Testis (tissue), 2 donors: ENCODE measurements at regions not wholly inside any gene's neighbourhood (a gene's known extent, or its start where the extent isn't known, plus 50 kb on each side); places are given as distances from the start of the nearest gene placed in this dataset.
"Not testable (repeated sequence)": the region's sequence is repeated elsewhere in the genome, so short reads cannot be mapped to it uniquely, and the experiment has no call there.

ENCODE experiments used
- DNase-seq: peaks from one replicate; pipeline ENCODE4 v3.0.0-alpha.2; 2019
- H3K27ac ChIP-seq, 2 donors: fragments of 200-600 bp; sonication (generic); one replicate each; pipeline ENCODE4 v1.5.1; 2019
- H3K27me3 ChIP-seq: fragments of 200-600 bp; sonication (generic); one replicate; pipeline ENCODE4 v1.5.1; 2019
- H3K36me3 ChIP-seq: fragments of 200-600 bp; sonication (generic); one replicate; pipeline ENCODE4 v1.5.1; 2017; ENCODE audit warnings: low read depth; ENCODE audit errors: missing control alignments
- H3K4me1 ChIP-seq: fragments of 200-600 bp; sonication (generic); one replicate; pipeline ENCODE4 v1.5.1; 2019
- H3K4me3 ChIP-seq, 2 donors: fragments of 200-600 bp; sonication (generic); one replicate each; pipeline ENCODE4 v1.5.1; 2017 to 2019
- H3K9me3 ChIP-seq: fragments of 200-600 bp; sonication (generic); one replicate; pipeline ENCODE4 v1.5.1; 2017
- POLR2A ChIP-seq: fragments of 450-650 bp; IDR thresholded peaks from one replicate; pipeline ENCODE4 v1.6.1; 2017; ENCODE audit warnings: antibody characterized with exemption, mild to moderate bottlenecking, moderate library complexity
- WGBS, 2 donors: methylation state at CpG; one replicate each; pipeline ENCODE4 v1.1.5; 2018; 5-methylcytosine and 5-hydroxymethylcytosine counted together
- intact Hi-C: fragments of 100-400 bp; cut with DNase I; formaldehyde crosslinking; loops from one replicate; pipeline ENCODE4 v1.15.1; 2023; ENCODE audit warnings: low total_unique reads
- TF ChIP-seq, protein P1 (sequence below), 3 experiments: fragments of 450-650 bp in 2 of 3; fragments of 200-600 bp in 1 of 3; sonication (generic) in 1 of 3; IDR thresholded peaks; one replicate each; pipeline ENCODE4 v1.5.1; 2016 to 2019; ENCODE audit warnings: antibody characterized with exemption in 3 of 3, mild to moderate bottlenecking in 2 of 3, moderate library complexity in 1 of 3

DNA sequence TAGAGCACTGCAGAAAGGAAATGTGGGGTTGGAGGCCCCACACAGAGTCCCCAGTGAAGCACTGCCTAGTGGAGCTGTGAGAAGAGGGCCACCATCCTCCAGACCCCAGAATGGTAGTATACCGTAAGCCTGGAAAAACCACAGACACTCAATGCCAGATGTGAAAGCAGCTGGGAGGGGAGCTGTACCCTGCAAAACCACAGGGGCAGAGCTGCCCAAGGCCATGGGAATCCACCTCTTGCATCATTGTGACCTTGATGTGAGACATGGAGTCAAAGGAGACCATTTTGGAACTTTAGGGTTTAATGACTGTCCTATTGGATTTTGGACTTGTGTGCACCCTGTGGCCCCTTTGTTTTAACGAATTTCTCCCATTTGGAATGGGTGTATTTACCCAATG, 75.3 kb upstream of the SERPINE2 start:
- H3K9me3 ChIP-seq: no peaks in the 10 kb centered on the region
- H3K4me1 ChIP-seq: no peaks in the 10 kb centered on the region
- no peaks in the 10 kb centered on the region for H3K36me3 ChIP-seq
- H3K27me3 ChIP-seq: no peaks in the 10 kb centered on the region
- intact Hi-C loops: no loop called here
- TF ChIP-seq POLR2A: no peak
- TF ChIP-seq, protein P1, sequence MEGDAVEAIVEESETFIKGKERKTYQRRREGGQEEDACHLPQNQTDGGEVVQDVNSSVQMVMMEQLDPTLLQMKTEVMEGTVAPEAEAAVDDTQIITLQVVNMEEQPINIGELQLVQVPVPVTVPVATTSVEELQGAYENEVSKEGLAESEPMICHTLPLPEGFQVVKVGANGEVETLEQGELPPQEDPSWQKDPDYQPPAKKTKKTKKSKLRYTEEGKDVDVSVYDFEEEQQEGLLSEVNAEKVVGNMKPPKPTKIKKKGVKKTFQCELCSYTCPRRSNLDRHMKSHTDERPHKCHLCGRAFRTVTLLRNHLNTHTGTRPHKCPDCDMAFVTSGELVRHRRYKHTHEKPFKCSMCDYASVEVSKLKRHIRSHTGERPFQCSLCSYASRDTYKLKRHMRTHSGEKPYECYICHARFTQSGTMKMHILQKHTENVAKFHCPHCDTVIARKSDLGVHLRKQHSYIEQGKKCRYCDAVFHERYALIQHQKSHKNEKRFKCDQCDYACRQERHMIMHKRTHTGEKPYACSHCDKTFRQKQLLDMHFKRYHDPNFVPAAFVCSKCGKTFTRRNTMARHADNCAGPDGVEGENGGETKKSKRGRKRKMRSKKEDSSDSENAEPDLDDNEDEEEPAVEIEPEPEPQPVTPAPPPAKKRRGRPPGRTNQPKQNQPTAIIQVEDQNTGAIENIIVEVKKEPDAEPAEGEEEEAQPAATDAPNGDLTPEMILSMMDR (IDR thresholded peaks at IDR 0.05): no peak
- WGBS, 2 donors: 44 to 65% methylated on average over 2 of the region's 2 CpGs
- H3K4me3 ChIP-seq: no peak overlapping the region
- H3K27ac ChIP-seq: no peak overlapping the region
- no peak for DNase-seq

DNA sequence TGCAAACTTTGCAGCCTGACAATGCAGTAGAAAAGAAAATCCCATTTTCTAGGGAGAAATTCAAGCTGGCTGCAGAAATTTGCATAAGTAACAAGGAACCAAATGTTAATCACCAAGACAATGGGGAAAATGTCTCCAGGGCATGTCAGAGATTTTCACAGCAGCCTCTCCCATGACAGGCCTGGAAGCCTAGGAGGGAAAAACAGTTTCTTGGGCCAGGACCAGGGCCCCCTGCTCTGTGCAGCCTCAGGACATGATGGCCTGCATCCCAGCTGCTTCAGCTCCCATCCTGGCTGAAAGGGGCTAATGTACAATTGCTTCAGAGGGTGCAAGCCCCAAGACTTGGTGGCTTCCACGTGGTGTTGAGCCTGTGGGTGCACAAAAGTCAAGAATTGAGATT, 74.8 kb upstream of the SERPINE2 start:
- H3K9me3 ChIP-seq, intact Hi-C loops, H3K27ac ChIP-seq, DNase-seq, H3K27me3 ChIP-seq, H3K4me1 ChIP-seq, H3K36me3 ChIP-seq, H3K4me3 ChIP-seq: not testable (repeated sequence)
- 29 to 45% methylated on average over 1 of the region's 1 CpG for WGBS, 2 donors

DNA sequence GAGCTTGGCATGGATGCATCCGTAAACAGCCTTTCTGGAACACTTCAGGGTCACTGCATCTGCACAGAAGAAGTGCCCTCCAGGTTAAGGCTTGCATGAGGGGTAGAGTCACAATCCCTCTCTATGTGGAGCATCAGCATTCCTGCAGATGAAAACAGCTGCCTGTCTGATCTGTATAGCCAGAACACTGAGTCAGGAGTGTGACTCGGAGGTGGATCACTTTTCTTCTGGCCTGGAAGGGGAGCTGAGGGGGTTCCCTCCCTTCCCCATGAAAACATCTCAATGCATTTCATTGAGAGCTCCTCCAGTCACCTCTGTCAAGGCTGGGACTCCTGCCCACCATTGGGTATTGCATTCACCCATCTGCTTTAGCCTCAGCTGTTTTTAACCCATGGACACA, 72.5 kb upstream of the SERPINE2 start:
- WGBS, 2 donors: 88 to 90% methylated on average over 1 to 2 of the region's 2 CpGs
- no peak overlapping the region for H3K27ac ChIP-seq
- DNase-seq: no peak

DNA sequence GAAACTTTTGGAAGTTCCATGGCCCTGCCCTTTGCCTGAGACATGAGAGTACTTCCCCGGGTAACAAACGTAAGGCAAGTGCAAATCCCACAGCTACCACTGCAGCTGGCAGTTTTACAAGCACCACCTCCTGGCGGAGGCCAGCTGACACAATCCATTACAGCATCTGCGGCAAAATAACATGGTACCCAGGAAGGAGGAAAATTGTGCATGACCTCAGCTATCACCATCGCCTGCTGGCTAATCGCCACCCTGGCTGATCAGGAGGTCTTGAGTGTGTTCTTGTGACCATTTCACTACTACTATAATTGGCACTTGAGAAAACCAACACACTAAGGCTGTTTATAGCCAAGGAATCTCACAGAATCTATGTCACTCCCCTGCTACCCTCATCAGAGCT, 71.7 kb upstream of the SERPINE2 start:
- H3K27me3 ChIP-seq: no peaks in the 10 kb centered on the region
- 80 to 91% methylated on average over 6 of the region's 6 CpGs for WGBS, 2 donors
- intact Hi-C loops: no loop called here
- TF ChIP-seq, protein P1 (IDR thresholded peaks at IDR 0.05): no peak
- no peak for TF ChIP-seq POLR2A
- no peak overlapping the region for H3K4me3 ChIP-seq
- no peaks in the 10 kb centered on the region for H3K9me3 ChIP-seq
- H3K4me1 ChIP-seq: no peaks in the 10 kb centered on the region
- no peak overlapping the region for H3K27ac ChIP-seq
- no peaks in the 10 kb centered on the region for H3K36me3 ChIP-seq
- no peak for DNase-seq

More for the DNA sequence above, 72.5 kb upstream of the SERPINE2 start:
- TF ChIP-seq, protein P1 (IDR thresholded peaks at IDR 0.05): no peak
- TF ChIP-seq POLR2A: no peak
- H3K9me3 ChIP-seq: no peaks in the 10 kb centered on the region
- H3K36me3 ChIP-seq: no peaks in the 10 kb centered on the region
- no peak overlapping the region for H3K4me3 ChIP-seq
- no peaks in the 10 kb centered on the region for H3K27me3 ChIP-seq
- H3K4me1 ChIP-seq: no peaks in the 10 kb centered on the region
- intact Hi-C loops: no loop called here

DNA sequence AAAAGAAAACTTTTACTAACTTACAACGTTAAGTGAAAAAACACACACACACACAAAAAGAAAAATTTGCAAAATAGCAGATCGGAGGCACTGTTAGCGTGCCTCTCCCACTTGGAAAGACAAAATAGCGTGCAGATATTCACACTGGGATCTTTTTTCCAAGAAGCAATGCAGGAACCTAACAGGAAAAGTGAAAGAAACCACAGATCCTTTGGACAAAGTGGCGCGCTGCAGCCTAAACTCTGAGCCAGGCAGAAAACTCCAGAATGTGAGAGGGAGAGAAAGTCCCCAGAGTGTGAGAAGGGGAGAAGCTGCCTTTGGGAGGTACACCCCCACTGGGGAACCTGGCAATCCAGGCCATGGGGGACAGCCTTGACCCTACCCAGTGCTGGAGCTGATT, 70.7 kb upstream of the SERPINE2 start:
- intact Hi-C loops: no loop called here
- H3K4me3 ChIP-seq: no peak overlapping the region
- 61 to 65% methylated on average over 6 of the region's 6 CpGs for WGBS, 2 donors
- no peaks in the 10 kb centered on the region for H3K9me3 ChIP-seq
- no peaks in the 10 kb centered on the region for H3K36me3 ChIP-seq
- H3K4me1 ChIP-seq: no peaks in the 10 kb centered on the region
- no peak overlapping the region for H3K27ac ChIP-seq
- TF ChIP-seq, protein P1 (IDR thresholded peaks at IDR 0.05): no peak
- TF ChIP-seq POLR2A: no peak
- H3K27me3 ChIP-seq: no peaks in the 10 kb centered on the region
- no peak for DNase-seq
